Osteocyte (in vitro differentiated cells): ENCODE measurements at regions not wholly inside any gene's neighbourhood (a gene's known extent, or its start where the extent isn't known, plus 50 kb on each side); places are given as distances from the start of the nearest gene placed in this dataset.

ENCODE experiments used
- DNase-seq: peaks from one replicate; pipeline ENCODE4 v3.0.0; 2021; ENCODE audit warnings: mixed read lengths; ENCODE audit not compliant: unreplicated experiment; ENCODE audit errors: extremely low spot score
- H3K27ac Mint-ChIP-seq: one replicate; pipeline ENCODE4 v1.8.0; 2021; ENCODE audit warnings: mild to moderate bottlenecking, mixed read lengths; ENCODE audit not compliant: unreplicated experiment
- H3K27me3 Mint-ChIP-seq: one replicate; pipeline ENCODE4 v1.8.0; 2021; ENCODE audit warnings: mixed read lengths; ENCODE audit not compliant: unreplicated experiment
- H3K36me3 Mint-ChIP-seq: one replicate; pipeline ENCODE4 v1.8.0; 2021; ENCODE audit warnings: mixed read lengths; ENCODE audit not compliant: unreplicated experiment
- H3K4me1 Mint-ChIP-seq: one replicate; pipeline ENCODE4 v1.8.0; 2021; ENCODE audit warnings: mixed read lengths; ENCODE audit not compliant: unreplicated experiment
- H3K4me3 Mint-ChIP-seq: one replicate; pipeline ENCODE4 v1.8.0; 2021; ENCODE audit warnings: mild to moderate bottlenecking, moderate library complexity, mixed read lengths; ENCODE audit not compliant: unreplicated experiment
- H3K9me3 Mint-ChIP-seq: one replicate; pipeline ENCODE4 v1.8.0; 2021; ENCODE audit warnings: mixed read lengths; ENCODE audit not compliant: unreplicated experiment
- TF ChIP-seq, protein P1 (sequence below): fragments of 200-600 bp; sonication (generic); IDR thresholded peaks from 2 replicates; pipeline ENCODE4 v1.5.0; 2021; ENCODE audit warnings: antibody characterized with exemption, mild to moderate bottlenecking, moderate library complexity

- TF ChIP-seq, protein P1, sequence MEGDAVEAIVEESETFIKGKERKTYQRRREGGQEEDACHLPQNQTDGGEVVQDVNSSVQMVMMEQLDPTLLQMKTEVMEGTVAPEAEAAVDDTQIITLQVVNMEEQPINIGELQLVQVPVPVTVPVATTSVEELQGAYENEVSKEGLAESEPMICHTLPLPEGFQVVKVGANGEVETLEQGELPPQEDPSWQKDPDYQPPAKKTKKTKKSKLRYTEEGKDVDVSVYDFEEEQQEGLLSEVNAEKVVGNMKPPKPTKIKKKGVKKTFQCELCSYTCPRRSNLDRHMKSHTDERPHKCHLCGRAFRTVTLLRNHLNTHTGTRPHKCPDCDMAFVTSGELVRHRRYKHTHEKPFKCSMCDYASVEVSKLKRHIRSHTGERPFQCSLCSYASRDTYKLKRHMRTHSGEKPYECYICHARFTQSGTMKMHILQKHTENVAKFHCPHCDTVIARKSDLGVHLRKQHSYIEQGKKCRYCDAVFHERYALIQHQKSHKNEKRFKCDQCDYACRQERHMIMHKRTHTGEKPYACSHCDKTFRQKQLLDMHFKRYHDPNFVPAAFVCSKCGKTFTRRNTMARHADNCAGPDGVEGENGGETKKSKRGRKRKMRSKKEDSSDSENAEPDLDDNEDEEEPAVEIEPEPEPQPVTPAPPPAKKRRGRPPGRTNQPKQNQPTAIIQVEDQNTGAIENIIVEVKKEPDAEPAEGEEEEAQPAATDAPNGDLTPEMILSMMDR: no peak
- DNase-seq: no peak
- Mint-ChIP-seq H3K27me3 (no peaks in the 10 kb centered on the region), H3K9me3 (peaks cover 8% of the 10 kb centered on the region), H3K27ac (no peak overlapping the region), H3K36me3 (no peaks in the 10 kb centered on the region), H3K4me3 (no peak overlapping the region), H3K4me1 (no peaks in the 10 kb centered on the region)
Observed at GRCh38 chr2:819121-819520, 131.5 kb upstream of the SNTG2 start.

- no peaks in the 10 kb centered on the region for H3K36me3 Mint-ChIP-seq
- no peak for DNase-seq
- H3K9me3 Mint-ChIP-seq: peaks cover 13% of the 10 kb centered on the region
- H3K27me3 Mint-ChIP-seq: no peaks in the 10 kb centered on the region
- TF ChIP-seq, protein P1: no peak
- H3K4me3 Mint-ChIP-seq: no peak overlapping the region
- no peak overlapping the region for H3K27ac Mint-ChIP-seq
- no peaks in the 10 kb centered on the region for H3K4me1 Mint-ChIP-seq
Observed at GRCh38 chr2:817336-818015, 133.2 kb upstream of the SNTG2 start.

- TF ChIP-seq, protein P1: no peak
- no peak for DNase-seq
- no peaks in the 10 kb centered on the region for H3K27me3 Mint-ChIP-seq
- no peak overlapping the region for H3K27ac Mint-ChIP-seq
- H3K9me3 Mint-ChIP-seq: peaks cover 14% of the 10 kb centered on the region
- no peaks in the 10 kb centered on the region for H3K4me1 Mint-ChIP-seq
- no peaks in the 10 kb centered on the region for H3K36me3 Mint-ChIP-seq
- no peak overlapping the region for H3K4me3 Mint-ChIP-seq
Observed at GRCh38 chr2:816278-816677, 134.4 kb upstream of the SNTG2 start.

- Mint-ChIP-seq H3K4me3 (no peak overlapping the region), H3K27ac (no peak overlapping the region), H3K9me3 (peaks cover 12% of the 10 kb centered on the region), H3K4me1 (no peaks in the 10 kb centered on the region), H3K27me3 (no peaks in the 10 kb centered on the region), H3K36me3 (no peaks in the 10 kb centered on the region)
- TF ChIP-seq, protein P1: no peak
- DNase-seq: no peak
Observed at GRCh38 chr2:810397-810796, 133.2 kb upstream of the TMEM18 start.

DNA sequence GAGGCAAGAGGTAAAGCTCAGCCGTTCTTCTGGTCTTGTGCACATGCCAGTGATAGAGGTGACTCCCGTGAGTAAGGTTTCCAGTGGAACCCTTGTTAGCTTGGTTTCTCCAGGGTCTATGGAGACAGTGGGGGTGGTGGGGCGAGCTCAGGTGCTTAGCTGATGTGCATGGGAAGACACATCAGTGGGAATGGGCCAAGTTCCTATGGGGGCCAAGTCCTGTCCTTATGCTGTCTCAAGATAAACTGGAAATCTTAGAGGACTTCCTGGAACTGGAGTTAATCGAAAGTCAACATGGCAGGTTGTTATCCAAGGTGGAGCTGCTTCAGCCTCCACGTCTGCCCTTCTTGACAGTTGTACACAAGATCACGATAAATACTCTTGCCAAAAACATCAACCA is 130.1 kb upstream of the TMEM18 start:
- Mint-ChIP-seq H3K27me3 (no peaks in the 10 kb centered on the region), H3K4me1 (no peaks in the 10 kb centered on the region), H3K36me3 (no peaks in the 10 kb centered on the region), H3K9me3 (peaks cover 3% of the 10 kb centered on the region), H3K27ac (no peak overlapping the region), H3K4me3 (no peak overlapping the region)
- TF ChIP-seq, protein P1: no peak
- DNase-seq: peak; percentile 56
